Spleen (tissue), 7 donors: ENCODE measurements at regions not wholly inside any gene's neighbourhood (a gene's known extent, or its start where the extent isn't known, plus 50 kb on each side); places are given as distances from the start of the nearest gene placed in this dataset.

ENCODE experiments used
- POLR2A ChIP-seq, 3 donors: fragments of 450-650 bp; IDR thresholded peaks; one replicate each; pipeline ENCODE4 v1.5.1; 2017; ENCODE audit warnings: antibody characterized with exemption in 3 of 3, mild to moderate bottlenecking in 1 of 3
- TF ChIP-seq, protein P1 (sequence below), 11 experiments: fragments of 200-600 bp in 7 of 11; fragments of 450-650 bp in 4 of 11; sonication (generic) in 4 of 11; IDR thresholded peaks in 8 of 11; conservative IDR thresholded peaks in 3 of 11; 1 replicate in 7 of 11; 2 replicates in 4 of 11; pipeline versions ENCODE4 v1.4.0 to v1.8.0; 2016 to 2021; ENCODE audit warnings: antibody characterized with exemption in 11 of 11, inconsistent platforms in 4 of 11, mild to moderate bottlenecking in 1 of 11
- donor health status: DM: no; HTN: no; CAD: no; lungs with moderate emphysema.
- donor health status: DM: no; HTN: no; CAD: no.
- donor health status: DM: no; HTN: no; CAD: no.

DNA sequence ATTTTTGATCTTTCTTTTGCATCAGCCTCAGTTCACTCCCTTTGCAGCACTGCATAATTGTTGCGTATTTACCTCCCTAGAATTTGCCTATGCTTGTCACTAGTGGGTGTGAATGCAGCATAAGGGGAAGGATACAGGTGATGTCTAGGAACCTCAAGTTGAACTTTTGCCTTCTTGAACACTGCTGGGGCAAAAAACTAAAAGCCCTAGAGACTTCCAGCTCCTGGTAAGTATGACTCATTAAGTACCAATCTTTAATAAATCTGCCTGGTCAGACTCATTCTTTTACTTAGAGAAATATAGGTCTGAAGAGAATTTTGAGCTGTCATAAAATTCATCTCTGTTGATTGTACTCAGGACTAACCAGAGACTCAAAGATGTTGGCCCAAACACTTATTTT, 547.3 kb upstream of the FANCL start:
- TF ChIP-seq POLR2A (IDR thresholded peaks at IDR 0.05): no peak
- TF ChIP-seq, protein P1, sequence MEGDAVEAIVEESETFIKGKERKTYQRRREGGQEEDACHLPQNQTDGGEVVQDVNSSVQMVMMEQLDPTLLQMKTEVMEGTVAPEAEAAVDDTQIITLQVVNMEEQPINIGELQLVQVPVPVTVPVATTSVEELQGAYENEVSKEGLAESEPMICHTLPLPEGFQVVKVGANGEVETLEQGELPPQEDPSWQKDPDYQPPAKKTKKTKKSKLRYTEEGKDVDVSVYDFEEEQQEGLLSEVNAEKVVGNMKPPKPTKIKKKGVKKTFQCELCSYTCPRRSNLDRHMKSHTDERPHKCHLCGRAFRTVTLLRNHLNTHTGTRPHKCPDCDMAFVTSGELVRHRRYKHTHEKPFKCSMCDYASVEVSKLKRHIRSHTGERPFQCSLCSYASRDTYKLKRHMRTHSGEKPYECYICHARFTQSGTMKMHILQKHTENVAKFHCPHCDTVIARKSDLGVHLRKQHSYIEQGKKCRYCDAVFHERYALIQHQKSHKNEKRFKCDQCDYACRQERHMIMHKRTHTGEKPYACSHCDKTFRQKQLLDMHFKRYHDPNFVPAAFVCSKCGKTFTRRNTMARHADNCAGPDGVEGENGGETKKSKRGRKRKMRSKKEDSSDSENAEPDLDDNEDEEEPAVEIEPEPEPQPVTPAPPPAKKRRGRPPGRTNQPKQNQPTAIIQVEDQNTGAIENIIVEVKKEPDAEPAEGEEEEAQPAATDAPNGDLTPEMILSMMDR (IDR thresholded peaks at IDR 0.05 in 8 of 11, conservative IDR thresholded peaks at IDR 0.05 in 3 of 11): no peak
